Panc1 (cell line): ENCODE measurements at regions not wholly inside any gene's neighbourhood (a gene's known extent, or its start where the extent isn't known, plus 50 kb on each side); places are given as distances from the start of the nearest gene placed in this dataset.

Source experiments
- ATAC-seq: fragments of 200-7000 bp; cut with Tn5 transposase; 2 replicates; pipeline ENCODE4 v1.9.1; 2020; ENCODE audit warnings: mild to moderate bottlenecking, moderate library complexity
- BruUV-seq: library from RNA; stranded (reverse); fragments of 400-500 nt; replicated peaks from 2 replicates; lab custom pipeline; 2021; lab: Mats Ljungman, UMichigan
- CTCF ChIA-PET: fragments of 300-600 bp; sonication (Branson Sonifier 250); formaldehyde crosslinking; loops from one replicate; lab custom pipeline; 2022; ENCODE audit warnings: antibody characterized with exemption; lab: Charles Lee
- POLR2A ChIA-PET: fragments of 300-600 bp; sonication (Branson Sonifier 250); formaldehyde crosslinking; loops from one replicate; lab custom pipeline; 2022; ENCODE audit warnings: antibody characterized with exemption; lab: Charles Lee
- DNase-seq: peaks from one replicate; pipeline ENCODE4 v3.0.0-alpha.2; 2010; ENCODE audit warnings: low read depth, low spot score
- H3K27ac ChIP-seq: 2 replicates; pipeline ENCODE4 v1.5.1; 2011; ENCODE audit warnings: mild to moderate bottlenecking, low read length, inconsistent platforms
- H3K27me3 ChIP-seq: fragments of 200-500 bp; sonication (Bioruptor generic); 2 replicates; pipeline ENCODE4 v1.6.0; 2014; ENCODE audit warnings: low read length, inconsistent platforms; ENCODE audit not compliant: control insufficient read depth, insufficient read depth
- H3K36me3 ChIP-seq: fragments of 200-500 bp; sonication (Bioruptor generic); 2 replicates; pipeline ENCODE4 v1.5.1; 2014; ENCODE audit warnings: inconsistent platforms, mild to moderate bottlenecking, low read length, moderate library complexity; ENCODE audit not compliant: control insufficient read depth, insufficient read depth
- H3K4me1 ChIP-seq: 2 replicates; pipeline ENCODE4 v1.5.1; 2011; ENCODE audit warnings: inconsistent platforms, mild to moderate bottlenecking, low read length, moderate library complexity; ENCODE audit not compliant: control insufficient read depth, insufficient read depth
- H3K4me3 ChIP-seq, 2 experiments: 2 replicates each; pipeline ENCODE4 v1.5.1; 2011 to 2012; ENCODE audit warnings: low read depth in 2 of 2, low read length in 2 of 2, mild to moderate bottlenecking in 2 of 2, inconsistent platforms in 1 of 2, moderate library complexity in 1 of 2
- H3K9me3 ChIP-seq: fragments of 200-500 bp; sonication (Bioruptor generic); 2 replicates; pipeline ENCODE4 v1.5.1; 2014; ENCODE audit warnings: low read depth, mild to moderate bottlenecking, inconsistent platforms, low read length, moderate library complexity; ENCODE audit not compliant: control insufficient read depth, insufficient read depth
- CTCF ChIP-seq: fragments of 450-650 bp; IDR thresholded peaks from 2 replicates; pipeline ENCODE4 v1.5.1; 2017; ENCODE audit warnings: mild to moderate bottlenecking
- POLR2AphosphoS5 ChIP-seq: IDR thresholded peaks from 2 replicates; pipeline ENCODE4 v1.6.1; 2012; ENCODE audit warnings: mild to moderate bottlenecking, low read depth, low read length, moderate library complexity
- REST ChIP-seq, 2 experiments: IDR thresholded peaks; 2 replicates each; pipeline ENCODE4 v1.6.1; 2011 to 2012; ENCODE audit warnings: low read depth in 2 of 2, control low read depth in 1 of 2, low read length in 1 of 2, mild to moderate bottlenecking in 1 of 2, moderate library complexity in 1 of 2; ENCODE audit not compliant: insufficient read depth in 1 of 2
- SIN3A ChIP-seq: IDR thresholded peaks from 2 replicates; pipeline ENCODE4 v1.6.1; 2012; ENCODE audit warnings: low read depth, mild to moderate bottlenecking, low read length, moderate library complexity, borderline replicate concordance; ENCODE audit not compliant: insufficient read depth
- TCF7L2 ChIP-seq: IDR thresholded peaks from 2 replicates; pipeline ENCODE4 v1.6.1; 2011; ENCODE audit warnings: mild to moderate bottlenecking, low read depth, low read length, inconsistent platforms
- in situ Hi-C: cut with HindIII; loops from 2 replicates; pipeline ENCODE4 v1.10.0; 2016; ENCODE audit warnings: low sequenced_read_pairs, low pct_unique_long_range_greater_than_20kb
- intact Hi-C: fragments of 100-400 bp; cut with micrococcal nuclease; formaldehyde crosslinking; loops from one replicate; pipeline ENCODE4 v1.10.0; 2022; ENCODE audit not compliant: unreplicated experiment

- ATAC-seq (peak; percentile 14; the same call in 1 of the 2 replicates), DNase-seq (no peak)
- no TSS peak for BruUV-seq
- H3K36me3 ChIP-seq: peaks cover 10% of the 10 kb centered on the region
- in situ Hi-C loops: no loop called here
- ChIA-PET CTCF (interaction anchor here (0.6 to 1.1 kb wide), 2 partner anchors 21 to 25 kb away, joined by 3 to 5 read pairs; no protein-coding TSS in a partner anchor), POLR2A (interaction anchor here (0.6 to 1.0 kb wide), 2 partner anchors 14 to 25 kb away, joined by 3 to 4 read pairs; no protein-coding TSS in a partner anchor)
- H3K9me3 ChIP-seq: no peaks in the 10 kb centered on the region
- intact Hi-C loops: loop anchor here (5.0 kb wide), 1 partner anchor 38 kb away; a partner anchor contains a TSS
- H3K27ac ChIP-seq: peak overlapping the region; percentile 97
- peaks cover 35% of the 10 kb centered on the region for H3K4me1 ChIP-seq
- peak overlapping the region; percentile 45 to 47 for H3K4me3 ChIP-seq
- no peaks in the 10 kb centered on the region for H3K27me3 ChIP-seq
- TF ChIP-seq TCF7L2: no peak
- peak; percentile 30; the same call in 1 of the 2 replicates for TF ChIP-seq POLR2AphosphoS5
- no peak for TF ChIP-seq SIN3A
- TF ChIP-seq REST (IDR thresholded peaks at IDR 0.05; ENCODE audit: insufficient read depth in 1 of 2, low read depth in 2 of 2, low read length in 1 of 2): no peak
These were observed 138.9 kb downstream of the SEC14L1 start for GRCh38 chr17:77279448-77280303.

- Histone ChIP-seq H3K9me3 (no peaks in the 10 kb centered on the region), H3K27me3 (no peaks in the 10 kb centered on the region), H3K4me3 (peak overlapping the region; percentile 45 to 47), H3K4me1 (peaks cover 43% of the 10 kb centered on the region), H3K27ac (peak overlapping the region; percentile 97), H3K36me3 (peaks cover 10% of the 10 kb centered on the region)
- TSS peak; percentile 76 for BruUV-seq
- CTCF ChIA-PET: interaction anchor here (0.6 kb wide), 1 partner anchor 34 kb away, joined by 3 read pairs; no protein-coding TSS in a partner anchor
- DNase-seq (no peak), ATAC-seq (peak; percentile 34)
- intact Hi-C loops: loop anchor here (5.0 kb wide), 1 partner anchor 37 kb away; a partner anchor contains a TSS
- TF ChIP-seq TCF7L2 (no peak), CTCF (no peak), POLR2AphosphoS5 (no peak), REST (IDR thresholded peaks at IDR 0.05; ENCODE audit: insufficient read depth in 1 of 2, low read depth in 2 of 2, low read length in 1 of 2) (no peak)
- in situ Hi-C loops: no loop called here
- POLR2A ChIA-PET: interaction anchor here (1.1 to 2.0 kb wide), 2 partner anchors 26 to 28 kb away, joined by 3 to 7 read pairs; no protein-coding TSS in a partner anchor
These were observed 139.7 kb downstream of the SEC14L1 start for GRCh38 chr17:77280304-77281121.
